Sigmoid colon (tissue), 3 donors: ENCODE measurements at regions not wholly inside any gene's neighbourhood (a gene's known extent, or its start where the extent isn't known, plus 50 kb on each side); places are given as distances from the start of the nearest gene placed in this dataset.

Experiments
- CTCF ChIP-seq, 4 experiments: fragments of 450-650 bp in 3 of 4; fragments of 200-600 bp in 1 of 4; IDR thresholded peaks; one replicate each; pipeline ENCODE4 v1.5.1; 2016 to 2019; ENCODE audit warnings: antibody characterized with exemption in 4 of 4, mild to moderate bottlenecking in 3 of 4, moderate library complexity in 2 of 4
- POLR2A ChIP-seq, 2 donors: fragments of 450-650 bp; IDR thresholded peaks; one replicate each; pipeline ENCODE4 v1.6.1; 2016; ENCODE audit warnings: antibody characterized with exemption in 2 of 2, mild to moderate bottlenecking in 2 of 2, moderate library complexity in 2 of 2

GRCh38 chr15:97443101-97443500 is 517.4 kb upstream of the ARRDC4 start:
- TF ChIP-seq POLR2A (IDR thresholded peaks at IDR 0.05) (no peak), CTCF (IDR thresholded peaks at IDR 0.05) (no peak)
